GM18951 (cell line): ENCODE measurements at regions not wholly inside any gene's neighbourhood (a gene's known extent, or its start where the extent isn't known, plus 50 kb on each side); places are given as distances from the start of the nearest gene placed in this dataset.
"Not testable (repeated sequence)": the region's sequence is repeated elsewhere in the genome, so short reads cannot be mapped to it uniquely, and the experiment has no call there.

Experiments used
- POLR2A ChIP-seq: IDR thresholded peaks from 4 replicates; pipeline ENCODE4 v1.6.1; 2011; ENCODE audit warnings: mild to moderate bottlenecking; ENCODE audit not compliant: insufficient read length, insufficient read depth; ENCODE audit errors: extremely low read depth
- in situ Hi-C: fragments of 300-500 bp; cut with MboI; formaldehyde crosslinking; loops from one replicate; pipeline ENCODE4 v1.12.0; 2022; ENCODE audit warnings: low sequenced_read_pairs, mixed read lengths, inconsistent platforms; ENCODE audit not compliant: unreplicated experiment

DNA sequence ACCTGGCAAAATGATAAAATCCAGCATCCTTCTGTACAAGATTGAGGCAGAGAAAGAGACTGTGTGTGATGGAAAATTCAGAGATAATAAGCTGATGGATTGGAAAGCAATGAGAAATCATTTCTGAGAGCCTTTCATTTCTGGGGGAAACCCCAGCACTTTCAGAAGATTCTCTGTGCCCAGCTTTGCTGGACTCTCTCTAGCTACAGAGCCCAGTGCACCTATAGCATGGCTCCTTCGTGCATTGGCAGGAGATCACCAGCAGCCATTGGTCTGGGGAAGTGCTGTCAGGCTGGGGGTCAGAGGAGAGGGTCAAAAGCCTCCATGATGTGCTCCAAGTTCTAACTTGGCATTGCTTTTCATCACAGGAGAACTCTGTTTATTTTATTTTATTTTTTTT, 259.9 kb downstream of the SOX9 start:
- no peak for TF ChIP-seq POLR2A
- in situ Hi-C loops: no loop called here

DNA sequence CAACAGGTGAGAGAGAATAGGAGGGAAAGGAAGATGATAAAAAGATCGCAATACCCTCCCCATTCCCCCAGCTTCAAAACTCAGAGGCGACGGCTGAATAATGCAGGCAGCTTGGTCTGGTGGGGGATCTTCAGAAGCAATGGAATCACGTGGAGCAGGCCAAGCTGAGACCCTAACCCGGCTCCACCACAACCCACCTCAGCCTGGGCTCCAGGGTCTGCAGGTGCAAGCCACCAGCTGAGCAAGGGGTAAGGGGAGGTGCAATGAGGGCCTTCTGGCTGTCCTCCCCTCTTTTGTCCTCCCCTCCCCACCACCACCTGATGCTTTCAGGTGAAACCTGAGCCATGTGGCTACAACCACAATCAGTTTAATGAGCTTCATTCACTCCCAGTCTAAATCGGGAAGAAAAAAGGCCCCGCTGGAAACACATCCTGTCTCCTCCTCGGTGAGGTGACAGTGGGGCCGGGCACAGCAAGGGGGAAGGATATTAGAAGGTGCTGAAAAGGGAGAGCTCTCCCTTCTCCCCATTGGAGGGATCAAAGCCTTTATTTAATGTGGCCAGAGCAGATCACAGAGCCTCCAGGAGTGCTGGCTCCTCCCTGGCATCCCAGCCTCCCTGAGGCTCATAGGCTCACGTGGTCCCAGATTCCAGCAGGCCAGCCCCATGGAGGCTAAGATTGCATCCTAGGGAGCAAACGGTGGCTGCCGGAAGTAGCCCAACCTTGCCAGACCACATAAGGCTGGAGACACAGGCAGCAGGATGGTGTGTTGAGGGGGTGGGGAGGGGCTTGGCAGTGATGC, 261.0 kb downstream of the SOX9 start:
- in situ Hi-C loops: no loop called here
- no peak for TF ChIP-seq POLR2A

DNA sequence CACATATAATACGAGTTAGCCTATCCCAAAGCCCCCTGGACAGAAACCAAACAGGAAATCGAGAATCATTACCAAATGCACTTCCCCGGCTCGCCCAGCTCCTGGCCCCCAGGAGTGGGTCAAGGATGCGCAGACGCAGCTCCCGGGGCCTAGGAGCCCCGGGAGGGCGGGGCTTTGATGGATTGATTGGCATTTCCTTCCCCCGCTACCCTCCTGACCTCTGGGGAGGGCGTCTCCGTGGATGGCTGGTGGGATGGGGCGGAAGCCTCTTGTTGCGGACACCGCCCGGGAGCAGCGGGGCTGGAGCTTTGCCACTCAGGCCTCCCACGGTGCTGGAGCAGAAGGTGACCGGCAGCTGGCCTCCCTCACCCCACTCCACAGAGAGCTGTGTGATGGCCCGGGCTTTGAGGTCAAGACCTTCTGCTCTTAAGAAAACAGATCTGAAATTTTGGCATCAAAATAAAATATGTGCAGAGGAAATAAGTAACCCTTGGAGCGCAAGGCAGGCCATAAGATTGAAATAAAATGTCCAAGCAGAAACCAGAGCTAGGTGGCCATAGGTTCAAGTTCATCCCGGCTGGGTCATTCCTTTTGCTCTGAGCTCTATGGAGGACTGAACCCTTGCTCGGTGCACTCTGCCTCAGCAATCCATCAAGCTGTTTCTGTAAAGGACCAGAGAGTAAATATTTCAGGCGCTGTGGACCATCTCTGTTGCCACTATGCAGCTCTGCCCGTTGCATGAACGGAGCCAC, 262.3 kb downstream of the SOX9 start:
- in situ Hi-C loops: no loop called here
- TF ChIP-seq POLR2A: no peak

DNA sequence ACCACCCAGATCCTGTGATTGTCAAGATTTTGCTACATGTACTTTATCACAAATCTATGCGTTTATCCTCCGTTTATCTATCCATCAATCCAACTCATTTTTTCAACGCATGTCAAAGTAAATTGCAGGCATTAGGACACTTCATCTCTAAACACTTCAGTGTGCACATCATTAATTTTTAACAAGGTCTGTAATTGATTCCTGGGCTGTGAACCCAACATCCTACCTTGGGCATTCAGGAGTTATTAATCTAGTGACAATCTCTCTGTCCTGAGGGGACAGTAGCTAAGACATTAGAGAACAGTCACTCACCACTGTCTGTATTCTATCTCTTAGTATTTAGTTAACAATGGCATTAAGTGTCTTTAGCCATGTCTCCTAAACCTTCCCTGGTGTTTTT, 264.7 kb downstream of the SOX9 start:
- in situ Hi-C loops: no loop called here
- no peak for TF ChIP-seq POLR2A

DNA sequence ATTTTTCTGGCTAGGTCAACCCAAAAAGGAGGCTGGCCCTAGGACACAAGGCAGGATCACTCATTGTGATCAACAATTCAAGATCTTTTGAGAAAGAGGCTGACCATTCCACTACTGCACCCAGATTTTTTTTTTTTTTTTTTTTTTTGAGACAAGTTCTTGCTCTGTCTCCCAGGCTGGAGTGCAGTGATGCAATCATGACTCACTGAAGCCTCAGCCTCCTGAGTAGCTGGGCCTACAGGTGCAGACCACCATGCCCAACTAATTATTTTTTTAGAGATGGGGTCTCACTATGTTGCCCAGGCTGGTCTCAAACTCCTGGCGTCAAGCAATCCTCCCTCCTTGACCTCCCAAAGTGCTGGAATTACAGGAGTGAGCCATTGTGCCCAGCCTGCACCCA, 265.4 kb downstream of the SOX9 start:
- in situ Hi-C loops: not testable (repeated sequence)

DNA sequence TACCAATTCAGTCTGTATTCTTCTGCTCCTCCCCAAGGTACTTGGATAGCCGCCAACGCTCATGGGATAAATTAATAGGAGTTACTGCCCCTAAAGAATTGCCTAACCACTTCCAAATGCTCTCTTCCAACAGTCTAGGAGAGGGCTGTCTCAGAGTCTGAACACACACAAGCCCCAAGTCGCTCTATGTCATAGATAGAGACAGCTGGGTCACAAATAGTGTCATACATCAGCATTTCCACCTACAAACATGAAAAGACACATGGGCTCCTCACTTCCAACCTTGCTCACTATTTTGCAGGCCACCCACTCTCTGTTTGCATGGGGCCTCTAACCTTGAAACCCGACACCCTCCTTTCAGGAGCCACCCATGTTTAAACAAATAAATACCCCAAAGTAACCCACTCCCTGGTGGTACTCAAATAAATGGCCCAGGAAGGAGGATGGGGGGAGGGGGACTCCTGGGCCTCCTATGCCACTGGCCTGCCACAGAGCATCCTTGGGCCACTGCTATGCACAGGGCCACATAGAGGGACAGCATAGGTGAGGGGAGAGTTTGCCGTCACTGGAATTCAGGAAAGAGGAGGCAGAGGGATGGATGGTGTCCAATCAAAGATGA, 265.9 kb downstream of the SOX9 start:
- no peak for TF ChIP-seq POLR2A
- in situ Hi-C loops: no loop called here

DNA sequence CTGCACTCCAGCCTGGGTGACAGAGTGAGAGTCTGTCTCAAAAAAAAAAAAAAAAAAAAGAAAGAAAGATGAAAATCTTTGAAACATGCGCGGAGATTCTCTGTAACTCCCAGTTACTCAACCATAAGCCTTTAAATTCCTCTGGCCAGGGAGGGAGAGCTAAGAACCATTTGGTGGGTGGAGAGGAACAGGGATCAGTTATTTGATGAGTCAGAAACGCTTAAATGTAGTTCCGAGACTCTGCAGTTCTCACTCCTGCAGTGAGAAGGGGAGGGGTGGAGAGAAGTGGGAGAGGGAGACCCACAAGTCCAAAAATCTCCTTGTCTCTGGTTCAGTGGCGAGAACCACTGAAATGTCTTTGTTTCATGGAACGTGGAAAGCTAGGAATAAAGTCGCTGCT, 266.7 kb downstream of the SOX9 start:
- in situ Hi-C loops: no loop called here
- no peak for TF ChIP-seq POLR2A

DNA sequence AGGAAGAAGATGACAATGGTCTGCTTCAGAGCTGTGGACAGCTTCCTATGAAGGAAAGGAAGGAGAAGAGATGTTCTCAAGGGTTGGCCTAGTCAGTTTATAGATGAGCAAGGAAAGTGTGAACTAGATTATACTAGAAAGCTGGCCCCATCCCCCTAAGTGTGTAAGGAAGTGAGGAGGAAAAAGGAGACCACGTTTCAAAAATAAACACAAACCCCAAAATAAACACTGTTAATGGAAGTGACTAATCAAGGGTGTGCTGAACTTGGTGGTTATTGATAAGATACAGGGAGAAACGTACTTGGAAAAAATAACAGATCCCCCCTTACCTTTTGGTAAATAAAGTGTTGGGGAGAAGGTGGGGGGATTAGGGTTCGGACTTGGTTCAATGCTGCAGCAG, 267.1 kb downstream of the SOX9 start:
- no peak for TF ChIP-seq POLR2A
- in situ Hi-C loops: no loop called here

DNA sequence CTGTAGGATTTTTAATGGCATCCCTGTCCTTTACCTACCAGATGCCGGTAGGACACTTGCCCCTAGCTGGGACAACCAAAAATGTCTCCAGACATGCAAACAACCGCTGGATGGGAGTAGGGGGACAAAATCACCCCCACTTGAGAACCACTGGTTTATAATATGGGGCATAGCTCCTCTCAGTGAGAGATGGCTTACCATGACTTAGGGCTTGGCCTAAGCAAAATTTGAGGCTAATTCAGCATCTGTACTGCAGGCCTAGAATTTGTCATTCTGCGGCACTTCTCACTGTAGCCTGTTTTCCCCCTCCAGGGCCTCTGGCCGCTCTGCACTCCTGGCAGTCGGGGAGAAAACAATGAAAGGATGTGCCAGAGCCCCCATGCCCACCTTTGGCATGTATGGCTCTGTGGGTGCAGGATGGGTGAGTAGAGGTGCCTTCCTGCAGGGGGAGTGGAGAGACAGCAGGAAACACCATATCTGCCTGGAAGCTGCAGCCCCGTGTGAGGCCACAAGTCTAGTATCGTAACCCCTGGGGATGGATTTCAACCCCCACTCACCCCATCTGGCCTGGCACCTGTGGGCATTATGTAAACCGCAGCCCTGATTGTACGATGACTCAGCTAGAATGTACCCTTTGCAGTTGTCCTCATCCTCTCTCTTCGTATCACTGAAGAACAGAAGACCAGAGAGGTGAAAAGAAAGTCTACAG, 268.1 kb downstream of the SOX9 start:
- no peak for TF ChIP-seq POLR2A
- in situ Hi-C loops: no loop called here

DNA sequence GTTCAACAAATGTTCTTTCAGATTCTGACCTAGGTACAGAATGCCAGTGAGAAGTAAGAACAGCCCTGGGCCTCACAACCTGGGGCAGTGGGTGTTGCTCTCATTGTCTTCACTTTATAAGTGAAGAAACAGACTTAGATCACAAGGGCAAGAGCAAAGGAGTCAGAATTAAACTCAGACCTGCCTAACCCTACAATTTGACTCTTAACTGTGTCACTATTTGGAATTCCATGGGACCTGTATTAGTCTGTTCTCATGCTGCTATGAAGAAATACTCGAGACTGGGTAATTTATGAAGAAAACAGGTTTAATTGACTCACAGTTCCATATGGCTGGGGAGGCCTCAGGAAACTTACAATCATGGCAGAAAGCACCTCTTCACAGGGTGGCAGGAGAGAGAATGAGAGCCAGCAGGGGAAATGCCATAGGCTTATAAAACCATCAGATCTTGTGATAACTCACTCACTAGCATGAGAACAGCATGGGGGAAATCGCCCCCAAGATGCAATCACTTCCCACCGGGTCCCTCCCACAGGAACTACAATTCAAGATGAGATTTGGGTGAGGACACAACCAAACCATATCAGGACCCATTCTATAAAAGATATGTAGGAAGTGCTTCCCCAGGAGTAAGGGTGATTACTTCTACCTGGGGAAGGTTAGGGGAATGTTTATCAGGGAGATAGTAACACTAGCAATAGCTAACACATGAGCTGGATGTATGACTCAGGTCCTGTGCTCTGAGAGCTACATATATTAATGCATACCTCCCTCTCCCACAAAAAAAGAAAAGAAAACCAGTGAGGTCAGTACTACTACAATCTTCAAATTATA, 270.1 kb downstream of the SOX9 start:
- TF ChIP-seq POLR2A: no peak
- in situ Hi-C loops: no loop called here

DNA sequence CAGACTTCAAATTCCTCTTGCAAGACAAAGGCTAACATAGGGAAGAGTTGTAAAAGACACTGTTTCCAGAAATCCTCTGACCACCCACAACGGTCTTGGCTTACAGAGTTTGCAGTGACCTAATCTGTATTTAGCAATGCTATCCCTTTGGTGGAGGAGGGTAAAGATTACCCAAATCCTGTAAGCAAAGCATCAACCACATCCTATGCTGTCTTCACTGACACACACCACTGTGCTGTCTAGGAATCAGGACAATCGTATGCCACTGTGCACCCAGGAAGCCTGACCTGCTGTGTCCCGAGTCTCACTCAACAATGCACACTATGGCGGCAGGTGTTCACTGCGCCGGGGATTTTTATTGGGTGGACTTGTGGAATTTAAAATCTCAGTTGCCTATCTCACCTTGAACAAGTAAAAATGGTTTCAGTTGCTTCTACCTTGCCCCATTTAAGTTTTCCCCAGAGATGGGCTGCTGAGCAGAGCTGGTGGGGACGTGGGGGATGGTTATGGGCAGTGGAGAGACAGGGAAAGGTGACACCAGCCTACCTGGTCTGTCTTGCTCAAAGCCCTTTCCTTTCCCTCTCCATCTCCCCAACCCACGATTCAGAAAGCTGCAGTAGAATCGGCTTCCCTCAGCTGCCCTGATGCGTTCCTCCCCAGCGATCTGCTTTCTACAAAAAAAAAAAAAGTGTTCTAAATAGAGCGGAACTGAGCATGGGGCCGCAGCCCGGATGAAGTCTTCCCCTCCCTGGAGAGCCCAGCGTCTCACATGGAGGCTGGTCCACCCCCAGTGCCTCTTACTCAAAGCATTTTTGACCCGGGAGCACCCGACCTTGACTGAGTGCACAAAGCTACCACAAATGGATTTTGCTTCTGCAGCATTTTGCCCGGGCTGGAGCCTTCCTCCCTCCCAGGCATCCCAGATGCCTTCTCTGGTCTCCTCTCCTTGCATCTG, 271.5 kb downstream of the SOX9 start:
- TF ChIP-seq POLR2A: no peak
- in situ Hi-C loops: no loop called here

DNA sequence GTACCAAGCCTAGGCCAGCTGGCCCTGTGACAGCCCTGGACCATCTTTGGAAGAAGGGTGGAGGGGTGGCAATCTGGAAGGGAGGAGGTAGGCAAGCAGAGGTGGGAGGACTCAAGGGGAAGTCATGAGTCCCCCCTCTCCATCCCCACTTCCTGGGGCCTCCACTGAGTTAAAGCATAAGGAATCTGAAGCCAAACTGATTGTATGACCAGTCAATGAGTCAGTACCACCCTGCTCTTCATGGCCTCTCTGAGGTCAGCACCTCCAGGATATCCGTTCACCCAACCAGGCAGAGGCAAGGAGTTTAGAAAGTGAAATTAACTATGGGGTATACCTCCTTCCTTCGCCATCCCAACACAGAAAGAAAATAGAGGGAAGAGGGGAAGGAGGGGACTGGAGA, 272.7 kb downstream of the SOX9 start:
- in situ Hi-C loops: no loop called here
- no peak for TF ChIP-seq POLR2A
